Suprapubic skin (tissue), 4 donors: ENCODE measurements at regions not wholly inside any gene's neighbourhood (a gene's known extent, or its start where the extent isn't known, plus 50 kb on each side); places are given as distances from the start of the nearest gene placed in this dataset.
"Not testable (repeated sequence)": the region's sequence is repeated elsewhere in the genome, so short reads cannot be mapped to it uniquely, and the experiment has no call there.

Source experiments
- DNase-seq, 2 donors: peaks; one replicate each; pipeline ENCODE4 v3.0.0-alpha.2; 2019; ENCODE audit warnings: low spot score in 2 of 2
- H3K27ac ChIP-seq: fragments of 200-600 bp; sonication (generic); one replicate; pipeline ENCODE4 v1.5.1; 2019
- H3K27me3 ChIP-seq: fragments of 200-600 bp; sonication (generic); one replicate; pipeline ENCODE4 v1.5.1; 2019
- H3K36me3 ChIP-seq: fragments of 200-600 bp; sonication (generic); one replicate; pipeline ENCODE4 v1.5.1; 2019
- H3K4me1 ChIP-seq: fragments of 200-600 bp; sonication (generic); one replicate; pipeline ENCODE4 v1.5.1; 2019
- H3K4me3 ChIP-seq: fragments of 200-600 bp; sonication (generic); one replicate; pipeline ENCODE4 v1.5.1; 2019; ENCODE audit warnings: mild to moderate bottlenecking
- H3K9me3 ChIP-seq: fragments of 200-600 bp; sonication (generic); one replicate; pipeline ENCODE4 v1.5.1; 2019
- CTCF ChIP-seq, 2 donors: fragments of 200-600 bp in 1 of 2; fragments of 450-650 bp in 1 of 2; sonication (generic) in 1 of 2; IDR thresholded peaks; one replicate each; pipeline ENCODE4 v1.5.1; 2016 to 2019; ENCODE audit warnings: antibody characterized with exemption in 2 of 2, mild to moderate bottlenecking in 1 of 2, moderate library complexity in 1 of 2
- EP300 ChIP-seq: sonication (generic); formaldehyde crosslinking; IDR thresholded peaks from one replicate; pipeline ENCODE4 v1.6.1; 2017; ENCODE audit warnings: antibody characterized with exemption
- POLR2A ChIP-seq, 2 donors: fragments of 450-650 bp; IDR thresholded peaks; one replicate each; pipeline ENCODE4 v1.6.1; 2017; ENCODE audit warnings: antibody characterized with exemption in 2 of 2, mild to moderate bottlenecking in 2 of 2, moderate library complexity in 2 of 2
- POLR2AphosphoS5 ChIP-seq, 3 donors: sonication (generic); formaldehyde crosslinking; IDR thresholded peaks; one replicate each; pipeline ENCODE4 v1.6.1; 2017; ENCODE audit warnings: antibody characterized with exemption in 3 of 3
- WGBS: methylation state at CpG from one replicate; pipeline ENCODE4 v1.1.5; 2018; 5-methylcytosine and 5-hydroxymethylcytosine counted together

GRCh38 chr2:209181984-209182383 lies 241.9 kb upstream of the MAP2 start:
- DNase-seq = no peak
- H3K27ac ChIP-seq = no peak overlapping the region
- no peaks in the 10 kb centered on the region for H3K36me3 ChIP-seq
- H3K27me3 ChIP-seq = no peaks in the 10 kb centered on the region
- no peaks in the 10 kb centered on the region for H3K9me3 ChIP-seq
- WGBS = 63% methylated on average over 2 of the region's 2 CpGs
- no peaks in the 10 kb centered on the region for H3K4me1 ChIP-seq
- no peak overlapping the region for H3K4me3 ChIP-seq
- TF ChIP-seq CTCF (IDR thresholded peaks at IDR 0.05) (no peak), POLR2AphosphoS5 (IDR thresholded peaks at IDR 0.05) (no peak), EP300 (no peak), POLR2A (IDR thresholded peaks at IDR 0.05) (no peak)

- not testable (repeated sequence) for H3K27ac ChIP-seq, H3K36me3 ChIP-seq, H3K4me1 ChIP-seq, H3K9me3 ChIP-seq, H3K27me3 ChIP-seq, DNase-seq, H3K4me3 ChIP-seq
- 97% methylated on average over 1 of the region's 1 CpG for WGBS
Measured at GRCh38 chr2:209186886-209187285, 237.0 kb upstream of the MAP2 start.

GRCh38 chr2:209189893-209190292 lies 234.0 kb upstream of the MAP2 start:
- 68% methylated on average over 1 of the region's 1 CpG for WGBS
- DNase-seq = no peak
- no peak for TF ChIP-seq POLR2AphosphoS5 (IDR thresholded peaks at IDR 0.05)
- TF ChIP-seq POLR2A (IDR thresholded peaks at IDR 0.05) = no peak
- TF ChIP-seq CTCF (IDR thresholded peaks at IDR 0.05) = no peak
- no peak for TF ChIP-seq EP300

GRCh38 chr2:209191139-209191538 lies 232.7 kb upstream of the MAP2 start:
- TF ChIP-seq EP300 = no peak
- TF ChIP-seq POLR2A (IDR thresholded peaks at IDR 0.05) = no peak
- TF ChIP-seq POLR2AphosphoS5 (IDR thresholded peaks at IDR 0.05) = no peak
- no peak for TF ChIP-seq CTCF (IDR thresholded peaks at IDR 0.05)
- DNase-seq = no peak
- H3K27ac ChIP-seq = no peak overlapping the region
- no peaks in the 10 kb centered on the region for H3K36me3 ChIP-seq
- no peak overlapping the region for H3K4me3 ChIP-seq
- no peaks in the 10 kb centered on the region for H3K9me3 ChIP-seq
- H3K4me1 ChIP-seq = no peaks in the 10 kb centered on the region
- H3K27me3 ChIP-seq = no peaks in the 10 kb centered on the region

More at GRCh38 chr2:209189893-209190292, 234.0 kb upstream of the MAP2 start:
- no peak overlapping the region for H3K4me3 ChIP-seq
- no peaks in the 10 kb centered on the region for H3K27me3 ChIP-seq
- no peak overlapping the region for H3K27ac ChIP-seq
- no peaks in the 10 kb centered on the region for H3K4me1 ChIP-seq
- H3K9me3 ChIP-seq = no peaks in the 10 kb centered on the region
- H3K36me3 ChIP-seq = no peaks in the 10 kb centered on the region

GRCh38 chr2:209194717-209195116 lies 229.1 kb upstream of the MAP2 start:
- DNase-seq = no peak
- Histone ChIP-seq H3K27me3 (no peaks in the 10 kb centered on the region), H3K4me3 (no peak overlapping the region), H3K4me1 (no peaks in the 10 kb centered on the region), H3K36me3 (no peaks in the 10 kb centered on the region), H3K27ac (no peak overlapping the region), H3K9me3 (no peaks in the 10 kb centered on the region)
- 57% methylated on average over 2 of the region's 2 CpGs for WGBS
- TF ChIP-seq CTCF (IDR thresholded peaks at IDR 0.05) (no peak), EP300 (no peak), POLR2AphosphoS5 (IDR thresholded peaks at IDR 0.05) (no peak), POLR2A (IDR thresholded peaks at IDR 0.05) (no peak)

- WGBS = 46% methylated on average over 9 of the region's 9 CpGs
- no peak for TF ChIP-seq POLR2A (IDR thresholded peaks at IDR 0.05)
- TF ChIP-seq CTCF (IDR thresholded peaks at IDR 0.05) = peak; percentile 8 to 40
- TF ChIP-seq POLR2AphosphoS5 (IDR thresholded peaks at IDR 0.05) = no peak
- DNase-seq = no peak
- Histone ChIP-seq H3K4me3 (no peak overlapping the region), H3K36me3 (no peaks in the 10 kb centered on the region), H3K27me3 (no peaks in the 10 kb centered on the region), H3K9me3 (no peaks in the 10 kb centered on the region), H3K4me1 (no peaks in the 10 kb centered on the region), H3K27ac (no peak overlapping the region)
Measured at GRCh38 chr2:209208211-209208610, 215.6 kb upstream of the MAP2 start.
